Panc1 (cell line): ENCODE measurements at regions not wholly inside any gene's neighbourhood (a gene's known extent, or its start where the extent isn't known, plus 50 kb on each side); places are given as distances from the start of the nearest gene placed in this dataset.

Experiments
- ATAC-seq: fragments of 200-7000 bp; cut with Tn5 transposase; 2 replicates; pipeline ENCODE4 v1.9.1; 2020; ENCODE audit warnings: mild to moderate bottlenecking, moderate library complexity
- BruUV-seq: library from RNA; stranded (reverse); fragments of 400-500 nt; replicated peaks from 2 replicates; lab custom pipeline; 2021; lab: Mats Ljungman, UMichigan
- CTCF ChIA-PET: fragments of 300-600 bp; sonication (Branson Sonifier 250); formaldehyde crosslinking; loops from one replicate; lab custom pipeline; 2022; ENCODE audit warnings: antibody characterized with exemption; lab: Charles Lee
- POLR2A ChIA-PET: fragments of 300-600 bp; sonication (Branson Sonifier 250); formaldehyde crosslinking; loops from one replicate; lab custom pipeline; 2022; ENCODE audit warnings: antibody characterized with exemption; lab: Charles Lee
- DNase-seq: peaks from one replicate; pipeline ENCODE4 v3.0.0-alpha.2; 2010; ENCODE audit warnings: low read depth, low spot score
- H3K27ac ChIP-seq: 2 replicates; pipeline ENCODE4 v1.5.1; 2011; ENCODE audit warnings: mild to moderate bottlenecking, low read length, inconsistent platforms
- H3K27me3 ChIP-seq: fragments of 200-500 bp; sonication (Bioruptor generic); 2 replicates; pipeline ENCODE4 v1.6.0; 2014; ENCODE audit warnings: low read length, inconsistent platforms; ENCODE audit not compliant: control insufficient read depth, insufficient read depth
- H3K36me3 ChIP-seq: fragments of 200-500 bp; sonication (Bioruptor generic); 2 replicates; pipeline ENCODE4 v1.5.1; 2014; ENCODE audit warnings: inconsistent platforms, mild to moderate bottlenecking, low read length, moderate library complexity; ENCODE audit not compliant: control insufficient read depth, insufficient read depth
- H3K4me1 ChIP-seq: 2 replicates; pipeline ENCODE4 v1.5.1; 2011; ENCODE audit warnings: inconsistent platforms, mild to moderate bottlenecking, low read length, moderate library complexity; ENCODE audit not compliant: control insufficient read depth, insufficient read depth
- H3K4me3 ChIP-seq, 2 experiments: 2 replicates each; pipeline ENCODE4 v1.5.1; 2011 to 2012; ENCODE audit warnings: low read depth in 2 of 2, low read length in 2 of 2, mild to moderate bottlenecking in 2 of 2, inconsistent platforms in 1 of 2, moderate library complexity in 1 of 2
- H3K9me3 ChIP-seq: fragments of 200-500 bp; sonication (Bioruptor generic); 2 replicates; pipeline ENCODE4 v1.5.1; 2014; ENCODE audit warnings: low read depth, mild to moderate bottlenecking, inconsistent platforms, low read length, moderate library complexity; ENCODE audit not compliant: control insufficient read depth, insufficient read depth
- POLR2AphosphoS5 ChIP-seq: IDR thresholded peaks from 2 replicates; pipeline ENCODE4 v1.6.1; 2012; ENCODE audit warnings: mild to moderate bottlenecking, low read depth, low read length, moderate library complexity
- REST ChIP-seq, 2 experiments: IDR thresholded peaks; 2 replicates each; pipeline ENCODE4 v1.6.1; 2011 to 2012; ENCODE audit warnings: low read depth in 2 of 2, control low read depth in 1 of 2, low read length in 1 of 2, mild to moderate bottlenecking in 1 of 2, moderate library complexity in 1 of 2; ENCODE audit not compliant: insufficient read depth in 1 of 2
- SIN3A ChIP-seq: IDR thresholded peaks from 2 replicates; pipeline ENCODE4 v1.6.1; 2012; ENCODE audit warnings: low read depth, mild to moderate bottlenecking, low read length, moderate library complexity, borderline replicate concordance; ENCODE audit not compliant: insufficient read depth
- TCF7L2 ChIP-seq: IDR thresholded peaks from 2 replicates; pipeline ENCODE4 v1.6.1; 2011; ENCODE audit warnings: mild to moderate bottlenecking, low read depth, low read length, inconsistent platforms
- in situ Hi-C: cut with HindIII; loops from 2 replicates; pipeline ENCODE4 v1.10.0; 2016; ENCODE audit warnings: low sequenced_read_pairs, low pct_unique_long_range_greater_than_20kb
- intact Hi-C: fragments of 100-400 bp; cut with micrococcal nuclease; formaldehyde crosslinking; loops from one replicate; pipeline ENCODE4 v1.10.0; 2022; ENCODE audit not compliant: unreplicated experiment
- TF ChIP-seq, protein P1 (sequence below): fragments of 450-650 bp; IDR thresholded peaks from 2 replicates; pipeline ENCODE4 v1.5.1; 2017; ENCODE audit warnings: mild to moderate bottlenecking

GRCh38 chr4:181245326-181245725 lies 997.9 kb upstream of the TENM3 start:
- Histone ChIP-seq H3K27me3 (no peaks in the 10 kb centered on the region), H3K36me3 (no peaks in the 10 kb centered on the region), H3K4me3 (no peak overlapping the region), H3K9me3 (no peaks in the 10 kb centered on the region), H3K4me1 (no peaks in the 10 kb centered on the region), H3K27ac (no peak overlapping the region)
- intact Hi-C loops (no loop called here), in situ Hi-C loops (no loop called here)
- ATAC-seq, result no peak
- ChIA-PET POLR2A (no interaction called here), CTCF (no interaction called here)
- DNase-seq, result no peak
- TF ChIP-seq SIN3A (no peak), POLR2AphosphoS5 (no peak), REST (IDR thresholded peaks at IDR 0.05; ENCODE audit: insufficient read depth in 1 of 2, low read depth in 2 of 2, low read length in 1 of 2) (no peak)
- TF ChIP-seq, protein P1, sequence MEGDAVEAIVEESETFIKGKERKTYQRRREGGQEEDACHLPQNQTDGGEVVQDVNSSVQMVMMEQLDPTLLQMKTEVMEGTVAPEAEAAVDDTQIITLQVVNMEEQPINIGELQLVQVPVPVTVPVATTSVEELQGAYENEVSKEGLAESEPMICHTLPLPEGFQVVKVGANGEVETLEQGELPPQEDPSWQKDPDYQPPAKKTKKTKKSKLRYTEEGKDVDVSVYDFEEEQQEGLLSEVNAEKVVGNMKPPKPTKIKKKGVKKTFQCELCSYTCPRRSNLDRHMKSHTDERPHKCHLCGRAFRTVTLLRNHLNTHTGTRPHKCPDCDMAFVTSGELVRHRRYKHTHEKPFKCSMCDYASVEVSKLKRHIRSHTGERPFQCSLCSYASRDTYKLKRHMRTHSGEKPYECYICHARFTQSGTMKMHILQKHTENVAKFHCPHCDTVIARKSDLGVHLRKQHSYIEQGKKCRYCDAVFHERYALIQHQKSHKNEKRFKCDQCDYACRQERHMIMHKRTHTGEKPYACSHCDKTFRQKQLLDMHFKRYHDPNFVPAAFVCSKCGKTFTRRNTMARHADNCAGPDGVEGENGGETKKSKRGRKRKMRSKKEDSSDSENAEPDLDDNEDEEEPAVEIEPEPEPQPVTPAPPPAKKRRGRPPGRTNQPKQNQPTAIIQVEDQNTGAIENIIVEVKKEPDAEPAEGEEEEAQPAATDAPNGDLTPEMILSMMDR, result no peak
- BruUV-seq, result no TSS peak

DNA sequence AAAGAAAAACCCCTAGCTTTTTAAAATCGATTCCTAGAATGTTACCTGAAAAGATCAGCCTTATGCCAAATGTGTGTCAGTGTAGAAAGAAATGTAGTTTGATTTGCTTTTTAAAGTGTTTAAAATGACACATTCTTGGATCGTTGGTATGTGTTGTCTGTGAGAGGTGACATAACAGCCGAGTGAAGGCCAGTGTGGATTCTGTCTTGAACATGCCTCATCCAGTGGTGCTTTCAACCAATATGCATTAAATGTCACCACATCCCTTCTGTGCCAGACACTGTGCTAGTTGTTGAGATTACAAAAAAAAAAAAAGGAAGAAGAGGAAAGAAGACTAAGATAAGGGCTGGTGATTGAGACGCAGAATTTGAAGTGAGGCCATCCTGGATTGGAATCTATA lies 994.2 kb upstream of the TENM3 start:
- Histone ChIP-seq H3K4me3 (no peak overlapping the region), H3K27me3 (no peaks in the 10 kb centered on the region), H3K4me1 (no peaks in the 10 kb centered on the region), H3K9me3 (no peaks in the 10 kb centered on the region), H3K27ac (no peak overlapping the region), H3K36me3 (no peaks in the 10 kb centered on the region)
- no peak for ATAC-seq
- intact Hi-C loops (no loop called here), in situ Hi-C loops (no loop called here)
- DNase-seq, result no peak
- BruUV-seq, result no TSS peak
- TF ChIP-seq POLR2AphosphoS5 (no peak), SIN3A (no peak), REST (IDR thresholded peaks at IDR 0.05; ENCODE audit: insufficient read depth in 1 of 2, low read depth in 2 of 2, low read length in 1 of 2) (no peak), TCF7L2 (no peak)
- TF ChIP-seq, protein P1, result no peak
- ChIA-PET POLR2A (no interaction called here), CTCF (no interaction called here)
